Thymus (tissue), 11 donors: ENCODE measurements at regions not wholly inside any gene's neighbourhood (a gene's known extent, or its start where the extent isn't known, plus 50 kb on each side); places are given as distances from the start of the nearest gene placed in this dataset.

Experiments used
- DNase-seq, 9 donors: peaks; one replicate each; pipeline ENCODE4 v3.0.0-alpha.2; 2013; ENCODE audit warnings: low spot score in 9 of 9, low read depth in 6 of 9, missing footprints in 1 of 9
- H3K27ac ChIP-seq, 2 donors: one replicate each; pipeline ENCODE4 v1.5.1; 2013; ENCODE audit warnings: control low read depth in 1 of 2, low read depth in 1 of 2, low read length in 1 of 2, mild to moderate bottlenecking in 1 of 2, moderate library complexity in 1 of 2
- H3K27me3 ChIP-seq, 2 donors: one replicate each; pipeline ENCODE4 v1.5.1; 2013; ENCODE audit warnings: low read length in 1 of 2; ENCODE audit not compliant: control insufficient read depth in 2 of 2, insufficient read depth in 1 of 2
- H3K36me3 ChIP-seq, 2 donors: one replicate each; pipeline ENCODE4 v1.5.1; 2013; ENCODE audit warnings: low read length in 1 of 2, mild to moderate bottlenecking in 1 of 2, moderate library complexity in 1 of 2; ENCODE audit not compliant: control insufficient read depth in 2 of 2, insufficient read depth in 2 of 2
- H3K4me1 ChIP-seq, 2 donors: one replicate each; pipeline ENCODE4 v1.5.1; 2013; ENCODE audit warnings: low read length in 2 of 2; ENCODE audit not compliant: control insufficient read depth in 2 of 2, insufficient read depth in 2 of 2
- H3K4me3 ChIP-seq, 2 donors: one replicate each; pipeline ENCODE4 v1.5.1; 2013; ENCODE audit warnings: low read length in 2 of 2, control low read depth in 1 of 2, mild to moderate bottlenecking in 1 of 2
- H3K9me3 ChIP-seq, 2 donors: one replicate each; pipeline ENCODE4 v1.5.1; 2013; ENCODE audit warnings: low read length in 1 of 2, mild to moderate bottlenecking in 1 of 2; ENCODE audit not compliant: control insufficient read depth in 2 of 2, insufficient read depth in 1 of 2
- WGBS: extraction: QIAGEN DNeasy Blood & Tissue Kit; methylation state at CpG from one replicate; pipeline ENCODE4 v1.1.7; 2013; 5-methylcytosine and 5-hydroxymethylcytosine counted together
- donor health status: healthy.

DNA sequence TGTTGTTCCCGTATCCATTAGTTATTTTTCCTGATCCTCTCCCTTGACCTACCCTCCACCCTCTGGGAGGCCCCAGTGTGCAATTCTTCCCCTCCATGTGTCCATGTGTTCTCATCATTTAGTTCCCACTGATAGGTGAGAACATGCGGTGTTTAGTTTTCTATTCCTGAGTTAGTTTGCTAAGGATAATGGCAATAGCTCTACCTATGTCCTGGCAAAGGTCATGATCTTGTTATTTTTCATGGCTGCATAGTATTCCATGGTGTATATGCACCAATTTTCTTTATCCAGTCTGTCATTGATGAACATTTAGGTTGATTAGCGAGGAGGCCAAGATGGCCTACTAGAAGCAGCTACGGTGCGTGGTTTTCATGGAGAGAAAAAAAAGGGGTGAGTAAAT is 714.1 kb downstream of the STIM2 start:
- 81% methylated on average over 5 of the region's 5 CpGs for WGBS
- Histone ChIP-seq H3K9me3 (no peaks in the 10 kb centered on the region), H3K27me3 (no peaks in the 10 kb centered on the region), H3K36me3 (no peaks in the 10 kb centered on the region), H3K27ac (no peak overlapping the region), H3K4me1 (no peaks in the 10 kb centered on the region), H3K4me3 (no peak overlapping the region)
- no peak for DNase-seq

GRCh38 chr4:27577951-27578350 is 717.3 kb downstream of the STIM2 start:
- Histone ChIP-seq H3K36me3 (no peaks in the 10 kb centered on the region), H3K9me3 (no peaks in the 10 kb centered on the region), H3K4me3 (no peak overlapping the region), H3K27me3 (no peaks in the 10 kb centered on the region), H3K27ac (no peak overlapping the region), H3K4me1 (no peaks in the 10 kb centered on the region)
- 96% methylated on average over 2 of the region's 2 CpGs for WGBS
- no peak for DNase-seq

GRCh38 chr4:27592738-27593137 is 732.1 kb downstream of the STIM2 start:
- Histone ChIP-seq H3K4me3 (no peak overlapping the region), H3K27me3 (no peaks in the 10 kb centered on the region), H3K27ac (no peak overlapping the region), H3K4me1 (no peaks in the 10 kb centered on the region), H3K36me3 (no peaks in the 10 kb centered on the region), H3K9me3 (no peaks in the 10 kb centered on the region)
- DNase-seq = no peak
- WGBS = 90% methylated on average over 6 of the region's 6 CpGs

- H3K4me3 ChIP-seq = no peak overlapping the region
- H3K36me3 ChIP-seq = no peaks in the 10 kb centered on the region
- DNase-seq = no peak
- H3K4me1 ChIP-seq = no peaks in the 10 kb centered on the region
- H3K27me3 ChIP-seq = no peaks in the 10 kb centered on the region
- H3K9me3 ChIP-seq = no peaks in the 10 kb centered on the region
- 90% methylated on average over 5 of the region's 5 CpGs for WGBS
- H3K27ac ChIP-seq = no peak overlapping the region
These were observed 734.3 kb downstream of the STIM2 start for GRCh38 chr4:27594922-27595321.

GRCh38 chr4:27595571-27596360 is 735.1 kb downstream of the STIM2 start:
- WGBS = 54% methylated on average over 10 of the region's 10 CpGs

DNA sequence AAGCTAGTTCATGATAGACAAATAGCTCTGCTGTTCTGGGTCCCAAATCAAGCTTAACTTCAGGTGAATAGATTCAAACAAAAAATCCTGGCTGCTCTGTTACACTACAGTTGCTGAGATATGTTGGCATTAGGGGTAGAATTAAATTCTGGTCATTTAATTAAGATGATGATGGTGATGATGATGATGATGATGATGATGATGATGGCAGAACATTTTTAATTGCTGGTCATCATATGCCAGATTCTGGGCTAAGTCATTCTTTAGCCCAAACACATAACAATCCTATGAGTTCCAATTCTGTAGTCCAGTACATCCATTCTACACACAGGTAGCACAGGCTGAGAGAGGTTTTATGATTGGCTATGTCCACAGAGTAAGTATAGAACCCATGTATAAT is 741.5 kb downstream of the STIM2 start:
- no peak overlapping the region for H3K4me3 ChIP-seq
- no peaks in the 10 kb centered on the region for H3K27me3 ChIP-seq
- H3K4me1 ChIP-seq = no peaks in the 10 kb centered on the region
- no peaks in the 10 kb centered on the region for H3K36me3 ChIP-seq
- H3K9me3 ChIP-seq = no peaks in the 10 kb centered on the region
- H3K27ac ChIP-seq = no peak overlapping the region
- no peak for DNase-seq

More at GRCh38 chr4:27595571-27596360, 735.1 kb downstream of the STIM2 start:
- H3K4me3 ChIP-seq = no peak overlapping the region
- H3K27ac ChIP-seq = no peak overlapping the region
- no peaks in the 10 kb centered on the region for H3K36me3 ChIP-seq
- H3K9me3 ChIP-seq = no peaks in the 10 kb centered on the region
- no peaks in the 10 kb centered on the region for H3K4me1 ChIP-seq
- DNase-seq = no peak
- no peaks in the 10 kb centered on the region for H3K27me3 ChIP-seq

- Histone ChIP-seq H3K4me1 (no peaks in the 10 kb centered on the region), H3K9me3 (no peaks in the 10 kb centered on the region), H3K27ac (no peak overlapping the region), H3K27me3 (no peaks in the 10 kb centered on the region), H3K36me3 (no peaks in the 10 kb centered on the region), H3K4me3 (no peak overlapping the region)
- DNase-seq = no peak
- WGBS = 91% methylated on average over 3 of the region's 3 CpGs
These were observed 744.1 kb downstream of the STIM2 start for GRCh38 chr4:27604692-27605091.

- Histone ChIP-seq H3K36me3 (no peaks in the 10 kb centered on the region), H3K4me1 (no peaks in the 10 kb centered on the region), H3K4me3 (no peak overlapping the region), H3K9me3 (peaks cover 1 to 3% of the 10 kb centered on the region in 2 donors), H3K27me3 (no peaks in the 10 kb centered on the region), H3K27ac (no peak overlapping the region)
- DNase-seq = no peak
These were observed 755.5 kb downstream of the STIM2 start for GRCh38 chr4:27616166-27616565.

DNA sequence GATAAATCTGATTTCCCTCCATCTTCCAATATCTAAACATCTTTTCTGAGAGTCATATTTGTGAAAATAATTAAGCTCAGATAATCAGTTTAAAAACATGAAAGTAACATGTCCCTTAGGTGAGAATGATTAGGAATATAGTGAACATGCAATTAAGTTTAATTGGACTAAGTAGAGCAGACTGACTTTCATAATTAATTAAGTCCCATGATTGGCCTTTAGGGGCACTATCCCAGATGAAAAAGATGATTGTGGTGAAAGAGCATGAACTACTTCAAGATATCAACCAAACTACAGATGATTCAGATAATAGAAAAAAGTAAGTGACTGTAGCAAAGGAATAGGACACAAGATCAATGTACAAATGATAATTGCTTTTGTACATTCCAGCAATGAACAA is 758.8 kb downstream of the STIM2 start:
- no peaks in the 10 kb centered on the region for H3K36me3 ChIP-seq
- H3K27ac ChIP-seq = no peak overlapping the region
- DNase-seq = no peak
- H3K27me3 ChIP-seq = no peaks in the 10 kb centered on the region
- peaks cover 1 to 3% of the 10 kb centered on the region in 2 donors for H3K9me3 ChIP-seq
- no peaks in the 10 kb centered on the region for H3K4me1 ChIP-seq
- no peak overlapping the region for H3K4me3 ChIP-seq
